SIG-M5 treated with dmso at 0.1 percent for 504 hours (cell line): ENCODE measurements at regions not wholly inside any gene's neighbourhood (a gene's known extent, or its start where the extent isn't known, plus 50 kb on each side); places are given as distances from the start of the nearest gene placed in this dataset.
"Not testable (repeated sequence)": the region's sequence is repeated elsewhere in the genome, so short reads cannot be mapped to it uniquely, and the experiment has no call there.

Source experiments
- DNase-seq: peaks from one replicate; lab custom pipeline; 2025; ENCODE audit not compliant: unreplicated experiment; lab: John Stamatoyannopoulos, UW

GRCh38 chr14:55973911-55974630 is 144.1 kb upstream of the PELI2 start:
- no peak for DNase-seq

DNA sequence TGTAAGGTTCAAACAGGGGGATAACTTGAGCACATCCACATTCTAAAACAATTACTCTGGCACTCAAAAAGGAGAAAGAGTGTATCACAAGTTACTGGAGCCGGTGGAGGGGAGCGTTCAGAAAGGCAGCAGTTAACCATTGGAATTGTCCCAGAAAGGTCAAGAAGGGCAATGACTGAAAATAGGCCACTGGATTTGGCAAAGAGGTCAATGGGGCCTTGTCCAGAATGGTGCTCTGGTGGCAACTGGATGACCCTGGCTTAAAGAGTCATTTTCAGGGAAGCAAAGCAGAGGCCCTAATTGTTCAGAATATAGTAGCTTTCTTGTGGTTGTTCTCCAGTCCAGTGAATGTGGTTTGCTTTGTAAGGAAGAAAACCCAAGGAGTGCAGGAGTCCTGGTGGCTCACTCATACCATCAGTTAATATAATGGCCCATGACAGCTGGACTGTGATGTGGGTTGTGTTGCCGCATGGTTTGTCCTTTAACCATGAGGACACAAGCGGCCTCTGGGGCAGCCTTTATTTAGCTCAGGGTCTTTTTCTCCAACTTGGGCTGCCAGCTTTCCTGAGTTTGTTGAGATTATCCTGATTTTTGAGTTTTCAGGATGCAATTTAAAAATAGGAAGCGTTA is 142.8 kb upstream of the PELI2 start:
- DNase-seq = no peak

- DNase-seq = no peak
Observed at GRCh38 chr14:55976219-55976618, 142.0 kb upstream of the PELI2 start.

DNA sequence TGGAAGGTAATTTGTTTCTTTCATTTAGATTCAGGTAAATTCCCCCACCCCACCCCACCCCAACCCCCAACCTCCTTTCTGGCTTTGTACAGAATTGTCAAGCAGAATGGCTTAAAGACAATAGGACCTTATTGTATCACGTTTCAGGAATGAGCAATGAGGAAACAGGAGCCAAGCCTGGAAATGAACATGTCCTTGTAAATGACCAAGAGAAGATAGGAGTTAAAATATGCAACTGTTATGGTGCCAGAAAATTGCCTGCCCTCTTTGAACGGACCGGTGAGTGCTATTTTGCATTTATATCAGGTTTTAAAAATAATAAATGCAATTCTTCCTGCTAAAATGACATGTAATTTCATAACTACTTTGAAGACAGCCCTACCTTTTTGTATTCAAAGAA is 141.6 kb upstream of the PELI2 start:
- no peak for DNase-seq

GRCh38 chr14:55977392-55978150 is 140.6 kb upstream of the PELI2 start:
- DNase-seq = no peak

DNA sequence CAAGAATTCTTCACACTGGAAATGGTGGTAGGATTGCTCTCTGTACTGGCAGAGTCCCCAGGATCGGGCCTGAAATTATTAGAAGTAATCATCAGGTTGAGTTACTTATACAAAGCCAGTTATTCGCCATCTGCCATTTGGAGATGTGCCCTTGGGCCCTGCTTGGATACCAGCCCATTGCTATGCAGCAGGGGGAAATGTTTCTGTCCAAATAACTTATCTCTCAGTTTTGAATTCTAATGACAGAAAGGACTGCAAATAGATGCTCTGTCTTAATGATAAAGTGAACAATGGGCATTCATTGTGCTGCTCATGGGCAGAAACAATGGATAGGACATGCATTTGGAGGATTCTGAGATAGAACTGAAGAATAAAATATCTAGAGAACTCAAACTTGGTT is 139.1 kb upstream of the PELI2 start:
- no peak for DNase-seq

DNA sequence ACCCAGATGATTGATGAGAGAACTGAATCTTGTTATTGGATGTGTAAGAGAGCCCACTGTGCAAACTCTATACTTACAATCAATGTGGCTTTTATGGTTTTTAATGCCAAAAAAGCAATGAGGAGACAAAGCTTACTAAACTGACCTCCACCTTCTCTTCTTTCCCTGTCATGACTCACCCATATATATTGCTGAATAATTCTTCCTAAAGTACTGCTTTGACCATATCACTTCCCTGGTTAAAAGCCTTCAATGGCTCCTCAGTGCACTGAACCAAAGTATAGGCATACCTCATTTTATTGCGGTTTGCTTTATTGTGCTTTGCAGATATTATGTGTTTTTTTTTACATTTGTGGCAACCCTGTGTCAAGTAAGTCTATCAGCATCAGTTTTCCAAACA is 138.4 kb upstream of the PELI2 start:
- no peak for DNase-seq

DNA sequence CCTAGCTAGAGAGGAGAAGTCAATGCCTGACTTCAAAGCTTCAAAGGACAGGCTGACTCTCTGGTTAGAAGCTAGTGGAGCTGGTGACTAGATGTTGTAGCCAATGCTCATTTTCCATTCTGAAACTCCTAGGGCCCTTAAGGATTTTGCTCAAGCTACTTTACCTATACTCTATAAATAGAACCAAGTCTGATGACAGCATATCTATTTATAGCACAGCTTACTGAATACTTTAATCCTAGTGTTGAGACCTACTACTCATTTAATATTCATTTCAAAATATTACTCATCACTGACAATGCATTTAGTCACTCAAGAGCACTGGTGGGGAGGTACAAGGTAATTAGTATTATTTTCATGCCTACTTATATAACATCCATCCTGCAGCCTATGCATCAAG is 137.2 kb upstream of the PELI2 start:
- DNase-seq = no peak

DNA sequence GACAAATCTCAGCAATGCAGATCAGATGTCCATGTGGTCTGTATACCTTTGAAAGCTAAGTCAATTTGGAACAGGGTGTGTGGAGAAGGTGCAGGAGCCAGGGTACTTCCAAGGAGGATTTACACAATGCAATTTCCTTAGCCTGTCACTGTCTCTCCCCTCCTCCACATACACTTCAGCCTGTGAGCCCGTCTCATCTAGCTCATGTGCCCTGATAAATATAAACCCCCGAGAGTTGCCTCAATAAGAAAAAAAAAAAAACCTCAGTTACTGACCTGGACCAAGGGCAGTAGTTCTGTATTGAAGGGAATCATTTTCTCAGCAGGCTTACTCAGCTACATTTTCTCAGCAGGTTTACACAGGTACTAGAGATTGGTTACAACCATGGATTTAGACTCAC is 132.1 kb upstream of the PELI2 start:
- DNase-seq = no peak

- no peak for DNase-seq
Observed at GRCh38 chr14:56000846-56001245, 117.4 kb upstream of the PELI2 start.

DNA sequence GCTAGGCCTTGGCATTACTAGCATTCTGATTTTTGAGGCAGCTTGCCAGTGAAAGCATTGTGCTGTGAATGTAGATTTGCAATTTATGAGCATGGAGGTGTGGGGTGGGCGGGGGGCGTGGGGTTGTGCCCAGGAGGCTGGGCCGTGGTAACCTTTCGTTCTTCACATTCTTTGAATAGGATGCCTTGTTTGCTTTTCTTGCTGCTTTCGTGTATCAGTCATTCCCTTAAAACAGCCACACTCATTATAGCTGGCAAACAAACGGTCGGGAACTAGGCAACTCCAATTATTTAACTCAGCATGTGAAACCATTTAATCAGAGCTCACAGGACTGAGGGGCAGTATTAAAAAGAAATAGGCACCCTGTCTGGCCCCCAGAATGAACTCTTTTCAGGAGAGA is 115.9 kb upstream of the PELI2 start:
- no peak for DNase-seq

GRCh38 chr14:56002876-56003625 is 115.2 kb upstream of the PELI2 start:
- DNase-seq = no peak

DNA sequence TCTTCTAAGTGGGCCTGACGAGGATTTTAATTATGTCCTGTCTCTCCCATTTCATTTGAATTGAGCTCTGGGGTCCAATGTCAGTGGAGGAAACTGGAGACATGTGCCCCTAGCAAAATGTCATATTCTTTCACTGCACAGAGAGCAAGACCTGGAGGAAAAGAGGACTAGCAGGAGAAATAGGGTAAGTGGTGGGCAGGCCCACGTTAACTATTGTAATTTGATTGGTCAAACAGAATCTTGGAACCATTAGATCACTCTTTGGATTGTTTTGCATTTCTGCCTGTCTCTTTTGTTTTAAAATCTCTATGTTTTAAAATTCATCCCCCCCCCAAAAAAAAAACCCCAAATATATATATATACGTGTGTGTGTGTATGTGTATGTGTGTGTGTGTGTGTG is 113.9 kb upstream of the PELI2 start:
- no peak for DNase-seq

GRCh38 chr14:56004786-56005185 is 113.4 kb upstream of the PELI2 start:
- no peak for DNase-seq

DNA sequence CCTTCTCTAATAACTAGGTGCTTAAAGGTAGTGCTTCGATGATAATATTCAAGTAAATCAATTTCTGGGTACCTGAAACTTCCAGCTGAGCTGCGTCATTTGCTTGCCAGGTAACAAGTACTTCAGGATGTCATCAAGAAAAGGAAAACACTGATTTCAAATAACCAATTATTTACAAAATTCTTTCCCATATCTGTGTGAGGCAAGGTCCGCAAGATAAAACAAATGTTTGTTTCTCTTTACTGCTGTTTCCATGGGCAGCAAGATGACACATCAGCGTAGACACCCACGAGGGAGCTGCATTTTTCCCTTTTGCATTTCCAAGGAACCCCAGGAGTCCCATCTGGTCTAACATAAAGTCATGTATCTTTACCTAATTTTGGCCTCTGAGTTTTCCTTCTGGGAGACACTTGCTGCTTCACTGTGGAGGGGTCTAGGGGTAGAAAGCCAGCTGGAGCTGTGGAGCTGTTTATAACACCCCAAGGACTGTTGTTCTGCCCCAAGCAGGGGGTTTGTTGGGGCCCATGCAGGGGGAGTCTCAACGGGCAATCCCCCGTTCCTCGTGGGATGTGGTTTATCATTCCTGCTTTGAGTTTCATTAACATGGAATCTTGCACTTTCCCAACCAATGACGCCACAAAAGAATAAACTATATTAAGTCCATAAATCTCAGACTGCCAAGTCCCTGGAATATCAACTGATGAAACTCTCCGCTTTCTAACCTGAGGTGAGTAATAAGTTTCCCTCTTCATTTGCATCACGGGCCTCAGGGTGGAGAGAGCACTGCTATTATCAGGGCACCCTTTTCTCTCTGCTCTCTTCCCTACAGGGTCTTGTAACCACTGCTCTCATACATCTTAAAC is 112.8 kb upstream of the PELI2 start:
- DNase-seq = no peak

DNA sequence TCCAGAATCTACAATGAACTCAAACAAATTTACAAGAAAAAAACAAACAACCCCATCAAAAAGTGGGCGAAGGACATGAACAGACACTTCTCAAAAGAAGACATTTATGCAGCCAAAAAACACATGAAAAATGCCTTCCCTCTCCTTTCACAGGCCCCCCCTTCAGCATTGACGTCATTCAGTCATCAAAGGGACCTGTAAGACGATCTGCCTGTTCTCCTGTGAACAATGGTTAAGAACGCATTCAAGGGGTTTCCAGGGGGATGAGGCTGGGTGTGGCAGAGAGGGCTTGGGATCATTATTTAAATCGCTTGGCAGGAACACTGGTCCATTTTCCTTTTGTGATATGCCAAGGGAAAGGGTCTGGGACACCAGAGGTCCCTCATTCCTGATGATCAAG is 110.7 kb upstream of the PELI2 start:
- not testable (repeated sequence) for DNase-seq

GRCh38 chr14:56008150-56008549 is 110.1 kb upstream of the PELI2 start:
- DNase-seq = no peak

GRCh38 chr14:56008661-56009060 is 109.5 kb upstream of the PELI2 start:
- not testable (repeated sequence) for DNase-seq

DNA sequence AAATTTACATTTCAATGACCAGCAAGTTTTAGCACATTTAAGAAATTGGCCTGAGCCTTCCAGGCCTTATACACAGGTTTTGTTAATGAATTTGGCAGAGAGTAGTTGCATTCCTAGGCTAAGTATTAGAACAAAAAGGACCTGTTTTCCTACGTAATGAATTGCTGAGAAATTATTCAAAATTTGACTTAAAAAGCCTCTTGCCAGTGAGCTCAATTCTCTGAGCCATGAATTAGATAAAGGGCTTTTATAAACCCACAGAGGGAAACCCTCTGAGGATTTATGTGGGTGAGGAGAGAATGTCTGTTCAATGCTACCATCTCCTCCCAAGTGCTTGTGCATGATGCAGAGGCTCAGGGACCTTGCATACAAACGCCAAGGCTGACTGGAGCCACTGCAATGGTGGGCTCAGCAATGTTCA is 94.5 kb upstream of the PELI2 start:
- no peak for DNase-seq

GRCh38 chr14:56025191-56025590 is 93.0 kb upstream of the PELI2 start:
- no peak for DNase-seq

DNA sequence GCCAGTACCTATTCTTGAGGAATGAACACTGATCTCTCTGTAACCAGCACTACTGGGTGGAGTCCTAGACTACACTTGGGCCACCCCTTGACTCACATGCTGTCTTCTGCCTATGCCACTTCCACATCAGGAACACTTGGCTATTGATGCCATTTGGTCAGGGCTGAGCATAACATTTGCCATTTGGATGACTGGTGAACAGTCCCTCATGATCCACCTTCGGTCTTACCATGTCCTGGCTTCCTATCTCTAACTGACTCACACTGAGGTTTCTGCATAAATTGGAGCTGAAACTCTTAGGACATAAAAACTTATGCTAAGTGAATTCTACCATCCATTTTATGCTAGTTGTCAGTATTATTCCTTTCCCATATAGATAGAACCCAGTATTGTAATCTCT is 91.7 kb upstream of the PELI2 start:
- no peak for DNase-seq
